Esophagus muscularis mucosa (tissue), 4 donors: ENCODE measurements at regions not wholly inside any gene's neighbourhood (a gene's known extent, or its start where the extent isn't known, plus 50 kb on each side); places are given as distances from the start of the nearest gene placed in this dataset.

Experiments used
- CTCF ChIP-seq, 3 experiments: fragments of 200-600 bp in 2 of 3; fragments of 450-650 bp in 1 of 3; sonication (generic) in 2 of 3; IDR thresholded peaks; one replicate each; pipeline ENCODE4 v1.5.1; 2017 to 2019; ENCODE audit warnings: antibody characterized with exemption in 3 of 3, mild to moderate bottlenecking in 2 of 3, moderate library complexity in 1 of 3
- EP300 ChIP-seq: sonication (generic); formaldehyde crosslinking; IDR thresholded peaks from one replicate; pipeline ENCODE4 v1.6.1; 2017; ENCODE audit warnings: antibody characterized with exemption
- POLR2A ChIP-seq: fragments of 450-650 bp; IDR thresholded peaks from one replicate; pipeline ENCODE4 v1.6.1; 2017; ENCODE audit warnings: antibody characterized with exemption, moderate library complexity, mild to moderate bottlenecking, low read depth
- POLR2AphosphoS5 ChIP-seq, 2 donors: sonication (generic); formaldehyde crosslinking; IDR thresholded peaks; one replicate each; pipeline ENCODE4 v1.6.1; 2017; ENCODE audit warnings: antibody characterized with exemption in 2 of 2

- TF ChIP-seq CTCF (IDR thresholded peaks at IDR 0.05): no peak
- TF ChIP-seq POLR2A: no peak
- no peak for TF ChIP-seq EP300
- TF ChIP-seq POLR2AphosphoS5 (IDR thresholded peaks at IDR 0.05): no peak
Observed at GRCh38 chr16:87209808-87210512, 107.2 kb downstream of the C16orf95 start.
